IPS DF 4.7 (cell line): ENCODE measurements at regions not wholly inside any gene's neighbourhood (a gene's known extent, or its start where the extent isn't known, plus 50 kb on each side); places are given as distances from the start of the nearest gene placed in this dataset.
"Not testable (repeated sequence)": the region's sequence is repeated elsewhere in the genome, so short reads cannot be mapped to it uniquely, and the experiment has no call there.

Experiments used
- DNase-seq: peaks from one replicate; pipeline ENCODE4 v3.0.0-alpha.2; 2013; ENCODE audit warnings: low spot score; ENCODE audit errors: extremely low read depth

GRCh38 chr7:20519645-20520044 is 95.8 kb upstream of the ABCB5 start:
- DNase-seq: no peak

GRCh38 chr7:20520530-20520929 is 94.9 kb upstream of the ABCB5 start:
- DNase-seq: no peak

- no peak for DNase-seq
Measured at GRCh38 chr7:20521243-20521642, 94.2 kb upstream of the ABCB5 start.

- no peak for DNase-seq
Measured at GRCh38 chr7:20529260-20529659, 86.2 kb upstream of the ABCB5 start.

- no peak for DNase-seq
Measured at GRCh38 chr7:20532890-20533289, 82.6 kb upstream of the ABCB5 start.

- DNase-seq: no peak
Measured at GRCh38 chr7:20534543-20534942, 80.9 kb upstream of the ABCB5 start.

GRCh38 chr7:20535541-20535940 is 79.9 kb upstream of the ABCB5 start:
- DNase-seq: no peak

- DNase-seq: peak; percentile 56
Measured at GRCh38 chr7:20539201-20539600, 76.3 kb upstream of the ABCB5 start.

GRCh38 chr7:20541608-20542349 is 73.7 kb upstream of the ABCB5 start:
- DNase-seq: no peak

- DNase-seq: no peak
Measured at GRCh38 chr7:20542594-20542993, 72.9 kb upstream of the ABCB5 start.

- DNase-seq: no peak
Measured at GRCh38 chr7:20543500-20543899, 72.0 kb upstream of the ABCB5 start.

- DNase-seq: no peak
Measured at GRCh38 chr7:20545016-20545415, 70.5 kb upstream of the ABCB5 start.

- DNase-seq: not testable (repeated sequence)
Measured at GRCh38 chr7:20546958-20547357, 68.5 kb upstream of the ABCB5 start.

GRCh38 chr7:20554072-20554471 is 61.4 kb upstream of the ABCB5 start:
- DNase-seq: no peak

GRCh38 chr7:20556091-20556490 is 59.4 kb upstream of the ABCB5 start:
- DNase-seq: no peak

GRCh38 chr7:20557116-20557515 is 58.4 kb upstream of the ABCB5 start:
- no peak for DNase-seq

GRCh38 chr7:20558963-20559716 is 56.3 kb upstream of the ABCB5 start:
- DNase-seq: no peak

- no peak for DNase-seq
Measured at GRCh38 chr7:20559883-20560282, 55.6 kb upstream of the ABCB5 start.

- DNase-seq: no peak
Measured at GRCh38 chr7:20560325-20561180, 54.9 kb upstream of the ABCB5 start.

GRCh38 chr7:20561466-20561865 is 54.0 kb upstream of the ABCB5 start:
- DNase-seq: no peak

- no peak for DNase-seq
Measured at GRCh38 chr7:20561908-20562307, 53.6 kb upstream of the ABCB5 start.

- DNase-seq: no peak
Measured at GRCh38 chr7:20562461-20562860, 53.0 kb upstream of the ABCB5 start.
